Duodenal mucosa (tissue), 2 donors: ENCODE measurements at regions not wholly inside any gene's neighbourhood (a gene's known extent, or its start where the extent isn't known, plus 50 kb on each side); places are given as distances from the start of the nearest gene placed in this dataset.
"Not testable (repeated sequence)": the region's sequence is repeated elsewhere in the genome, so short reads cannot be mapped to it uniquely, and the experiment has no call there.

Experiments used
- H3K27ac ChIP-seq: one replicate; pipeline ENCODE4 v1.7.0; 2013; ENCODE audit warnings: low read depth, low read length
- H3K27me3 ChIP-seq, 2 donors: one replicate each; pipeline ENCODE4 v1.7.0; 2013; ENCODE audit warnings: low read length in 2 of 2, control low read depth in 1 of 2; ENCODE audit not compliant: insufficient read depth in 2 of 2, control insufficient read depth in 1 of 2
- H3K36me3 ChIP-seq, 2 donors: one replicate each; pipeline ENCODE4 v1.7.0; 2013; ENCODE audit warnings: low read length in 2 of 2, control low read depth in 1 of 2; ENCODE audit not compliant: insufficient read depth in 2 of 2, control insufficient read depth in 1 of 2
- H3K4me1 ChIP-seq, 2 donors: one replicate each; pipeline ENCODE4 v1.7.0; 2013; ENCODE audit warnings: low read length in 2 of 2, control low read depth in 1 of 2; ENCODE audit not compliant: insufficient read depth in 2 of 2, control insufficient read depth in 1 of 2
- H3K4me3 ChIP-seq, 2 donors: one replicate each; pipeline ENCODE4 v1.7.0; 2013; ENCODE audit warnings: low read length in 2 of 2, low read depth in 1 of 2
- H3K9ac ChIP-seq, 2 donors: one replicate each; pipeline ENCODE4 v1.7.0; 2013; ENCODE audit warnings: low read length in 2 of 2, low read depth in 1 of 2
- H3K9me3 ChIP-seq, 2 donors: one replicate each; pipeline ENCODE4 v1.7.0; 2013; ENCODE audit warnings: low read length in 2 of 2, control low read depth in 1 of 2; ENCODE audit not compliant: control insufficient read depth in 1 of 2

DNA sequence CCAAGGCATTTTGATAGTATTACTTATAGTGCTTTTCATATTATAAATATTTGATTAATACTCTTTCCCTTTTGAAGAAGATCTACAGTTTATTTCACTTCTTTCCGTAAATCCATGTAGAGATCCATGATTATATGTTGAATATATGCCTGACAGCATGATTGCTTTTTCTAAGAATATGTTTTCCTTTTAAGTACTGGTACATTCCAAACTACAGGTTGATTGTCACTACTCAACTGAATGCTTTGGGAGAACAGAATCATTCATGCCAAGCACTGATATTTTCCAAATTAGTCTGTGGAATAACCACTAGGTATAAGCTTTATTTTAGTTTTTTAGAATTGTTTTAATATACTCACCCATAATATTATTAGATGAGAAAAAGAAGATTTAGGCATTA, 330.2 kb downstream of the BCKDHB start:
- H3K4me3 ChIP-seq, result no peak overlapping the region
- H3K9me3 ChIP-seq, result no peaks in the 10 kb centered on the region
- H3K27ac ChIP-seq, result no peak overlapping the region
- no peak overlapping the region for H3K9ac ChIP-seq
- H3K27me3 ChIP-seq, result no peaks in the 10 kb centered on the region
- no peaks in the 10 kb centered on the region for H3K36me3 ChIP-seq
- peaks cover 7 to 17% of the 10 kb centered on the region in 2 donors for H3K4me1 ChIP-seq

GRCh38 chr6:80435457-80435856, 329.0 kb downstream of the BCKDHB start:
- Histone ChIP-seq H3K27me3 (no peaks in the 10 kb centered on the region), H3K27ac (no peak overlapping the region), H3K9me3 (no peaks in the 10 kb centered on the region), H3K36me3 (no peaks in the 10 kb centered on the region), H3K4me1 (peaks cover 7 to 14% of the 10 kb centered on the region in 2 donors), H3K9ac (no peak overlapping the region), H3K4me3 (no peak overlapping the region)

DNA sequence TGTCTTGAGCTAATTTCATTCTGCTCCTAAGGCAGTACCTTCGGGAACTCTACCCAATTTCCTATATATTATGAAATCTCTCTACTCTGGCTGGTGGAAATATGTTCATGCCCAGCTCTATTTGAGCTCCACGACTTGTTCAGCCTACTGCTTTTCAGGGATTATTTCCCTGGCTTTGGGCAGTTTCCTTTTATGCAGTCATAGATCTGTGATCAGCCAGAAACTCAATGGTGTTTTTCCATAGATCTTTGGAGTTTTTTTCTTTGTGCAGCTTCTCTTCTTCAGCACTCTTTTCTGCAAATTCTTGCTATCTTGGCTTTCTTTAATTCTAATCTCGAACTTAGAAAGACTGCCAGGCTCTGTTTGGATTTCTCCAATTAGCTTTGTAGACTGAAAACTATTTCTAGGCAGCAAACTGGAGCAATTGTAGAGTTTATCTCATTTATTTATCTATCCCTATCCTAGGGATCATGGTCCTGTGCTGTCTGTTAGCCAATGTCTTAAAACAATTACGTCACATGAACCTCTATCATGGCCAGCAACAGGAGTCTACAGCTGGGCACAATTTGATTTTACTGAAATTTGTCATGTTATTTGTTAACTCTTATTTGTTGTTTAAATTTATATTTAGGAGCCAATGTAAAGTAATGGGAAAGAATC, 328.4 kb downstream of the BCKDHB start:
- Histone ChIP-seq H3K4me3 (no peak overlapping the region), H3K27me3 (no peaks in the 10 kb centered on the region), H3K9me3 (no peaks in the 10 kb centered on the region), H3K9ac (no peak overlapping the region), H3K4me1 (peaks cover 5 to 8% of the 10 kb centered on the region in 2 donors), H3K27ac (no peak overlapping the region), H3K36me3 (no peaks in the 10 kb centered on the region)

- Histone ChIP-seq H3K9me3 (no peaks in the 10 kb centered on the region), H3K4me1 (no peaks in the 10 kb centered on the region), H3K27ac (no peak overlapping the region)
These were observed 327.2 kb downstream of the BCKDHB start for GRCh38 chr6:80433673-80434025.

GRCh38 chr6:80433010-80433672, 326.7 kb downstream of the BCKDHB start:
- Histone ChIP-seq H3K9me3 (peaks cover 0 to under 1% of the 10 kb centered on the region in 2 donors), H3K4me3 (no peak overlapping the region), H3K27ac (no peak overlapping the region), H3K9ac (no peak overlapping the region), H3K27me3 (no peaks in the 10 kb centered on the region), H3K36me3 (no peaks in the 10 kb centered on the region), H3K4me1 (no peaks in the 10 kb centered on the region)

More at GRCh38 chr6:80433673-80434025, 327.2 kb downstream of the BCKDHB start:
- Histone ChIP-seq H3K36me3 (no peaks in the 10 kb centered on the region), H3K9ac (no peak overlapping the region), H3K4me3 (no peak overlapping the region), H3K27me3 (no peaks in the 10 kb centered on the region)

DNA sequence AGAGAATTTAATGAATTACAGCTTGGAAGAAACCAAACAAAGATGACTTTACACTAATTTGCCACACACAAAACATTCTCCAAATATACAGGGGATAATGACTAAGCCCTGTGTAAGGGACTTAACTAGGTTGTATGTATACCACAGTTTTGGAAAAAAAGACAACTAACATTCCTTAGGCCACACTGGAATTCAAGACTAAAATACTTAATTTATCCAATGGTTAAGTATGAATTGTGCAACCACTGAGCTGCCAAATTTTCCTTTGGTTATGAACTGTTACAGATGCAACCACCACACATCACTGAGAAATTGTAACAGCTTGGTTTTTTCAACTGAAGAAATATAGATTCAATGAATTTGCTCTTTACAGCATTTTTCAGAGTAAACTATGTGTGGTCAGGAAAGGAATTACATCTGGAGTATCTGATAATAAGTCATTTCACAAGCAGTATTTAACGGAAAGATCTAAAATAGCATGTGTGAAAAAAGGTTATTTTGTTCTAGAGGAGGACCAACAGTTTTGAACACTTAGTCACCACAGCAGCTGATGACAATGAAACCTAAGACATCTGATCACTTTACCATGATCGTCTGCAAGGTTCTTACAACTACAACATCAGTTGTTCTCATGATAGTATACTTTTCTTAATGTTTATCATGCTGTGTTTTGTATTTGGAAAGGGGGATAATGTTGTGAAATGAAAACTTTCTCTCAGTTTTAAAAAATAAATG, 318.8 kb downstream of the BCKDHB start:
- no peaks in the 10 kb centered on the region for H3K27me3 ChIP-seq
- peaks cover 16 to 33% of the 10 kb centered on the region in 2 donors for H3K9me3 ChIP-seq
- H3K4me3 ChIP-seq, result no peak overlapping the region
- no peaks in the 10 kb centered on the region for H3K4me1 ChIP-seq
- no peak overlapping the region for H3K27ac ChIP-seq
- H3K36me3 ChIP-seq, result no peaks in the 10 kb centered on the region
- H3K9ac ChIP-seq, result no peak overlapping the region

- H3K9me3 ChIP-seq, result no peaks in the 10 kb centered on the region
- no peak overlapping the region for H3K27ac ChIP-seq
- no peak overlapping the region for H3K9ac ChIP-seq
- H3K4me1 ChIP-seq, result no peaks in the 10 kb centered on the region
- H3K27me3 ChIP-seq, result no peaks in the 10 kb centered on the region
- H3K4me3 ChIP-seq, result no peak overlapping the region
- no peaks in the 10 kb centered on the region for H3K36me3 ChIP-seq
These were observed 305.0 kb downstream of the BCKDHB start for GRCh38 chr6:80411486-80411885.

DNA sequence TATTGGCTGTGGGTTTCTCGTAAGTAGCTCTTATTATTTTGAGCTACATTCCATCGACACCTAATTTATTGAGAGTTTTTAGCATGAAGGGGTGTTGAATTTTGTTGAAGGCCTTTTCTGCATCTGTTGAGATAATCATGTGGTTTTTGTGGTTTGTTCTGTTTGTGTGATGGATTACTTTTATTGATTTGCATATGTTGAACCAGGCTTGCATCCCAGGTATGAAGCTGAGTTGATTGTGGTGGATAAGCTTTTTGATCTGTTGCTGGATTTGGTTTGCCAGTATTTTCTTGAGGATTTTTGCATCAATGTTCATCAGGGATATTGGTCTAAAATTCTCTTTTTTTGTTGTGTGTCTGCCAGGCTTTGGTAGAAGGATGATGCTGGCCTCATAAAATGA, 301.5 kb downstream of the BCKDHB start:
- H3K9me3 ChIP-seq, H3K36me3 ChIP-seq, H3K4me3 ChIP-seq, H3K4me1 ChIP-seq, H3K9ac ChIP-seq, H3K27me3 ChIP-seq, H3K27ac ChIP-seq: not testable (repeated sequence)

GRCh38 chr6:80404889-80405288, 298.4 kb downstream of the BCKDHB start:
- Histone ChIP-seq H3K27me3 (no peaks in the 10 kb centered on the region), H3K9ac (no peak overlapping the region), H3K4me3 (no peak overlapping the region), H3K4me1 (no peaks in the 10 kb centered on the region), H3K9me3 (peaks cover 3 to 9% of the 10 kb centered on the region in 2 donors), H3K36me3 (no peaks in the 10 kb centered on the region), H3K27ac (no peak overlapping the region)

GRCh38 chr6:80403365-80403764, 296.9 kb downstream of the BCKDHB start:
- Histone ChIP-seq H3K9me3 (peaks cover 3 to 9% of the 10 kb centered on the region in 2 donors), H3K27me3 (no peaks in the 10 kb centered on the region), H3K4me3 (no peak overlapping the region), H3K9ac (no peak overlapping the region), H3K4me1 (no peaks in the 10 kb centered on the region), H3K36me3 (no peaks in the 10 kb centered on the region), H3K27ac (no peak overlapping the region)
